GM23338 (cell line): ENCODE measurements at regions not wholly inside any gene's neighbourhood (a gene's known extent, or its start where the extent isn't known, plus 50 kb on each side); places are given as distances from the start of the nearest gene placed in this dataset.
A peak's percentile ranks its signal among the peaks of the same experiment; 100 is the strongest.

Experiments
- ATAC-seq: fragments of 200-7000 bp; cut with Tn5 transposase; 3 replicates; pipeline ENCODE4 v1.9.1; 2020
- DNase-seq: peaks from one replicate; pipeline ENCODE4 v3.0.0-alpha.2; 2015; ENCODE audit warnings: low spot score
- H2AFZ ChIP-seq: fragments of 200-600 bp; sonication (generic); 2 replicates; pipeline ENCODE4 v1.8.0; 2016; ENCODE audit warnings: antibody characterized with exemption, mild to moderate bottlenecking, moderate library complexity
- H3F3A ChIP-seq: fragments of 200-600 bp; sonication (generic); replicated peaks from 2 replicates; pipeline ENCODE4 v1.8.0; 2017; ENCODE audit warnings: antibody characterized with exemption, mixed run types, low read depth
- H3K27ac ChIP-seq: fragments of 200-600 bp; sonication (generic); 2 replicates; pipeline ENCODE4 v1.6.1; 2016; ENCODE audit warnings: low read depth
- H3K27me3 ChIP-seq: fragments of 200-600 bp; sonication (generic); 2 replicates; pipeline ENCODE4 v1.8.0; 2016; ENCODE audit warnings: mild to moderate bottlenecking, mixed run types, moderate library complexity; ENCODE audit not compliant: insufficient read depth
- H3K36me3 ChIP-seq: fragments of 200-600 bp; sonication (generic); 2 replicates; pipeline ENCODE4 v1.8.0; 2016; ENCODE audit warnings: mild to moderate bottlenecking; ENCODE audit not compliant: insufficient read depth
- H3K4me1 ChIP-seq: fragments of 200-600 bp; sonication (generic); 2 replicates; pipeline ENCODE4 v1.8.0; 2016; ENCODE audit warnings: mild to moderate bottlenecking, moderate library complexity; ENCODE audit not compliant: insufficient read depth
- H3K4me2 ChIP-seq: fragments of 200-600 bp; sonication (generic); 2 replicates; pipeline ENCODE4 v1.7.1; 2017; ENCODE audit warnings: mixed run types
- H3K4me3 ChIP-seq: fragments of 200-600 bp; sonication (generic); 2 replicates; pipeline ENCODE4 v1.6.1; 2016; ENCODE audit warnings: mixed run types
- H3K79me2 ChIP-seq: fragments of 200-600 bp; sonication (generic); replicated peaks from 2 replicates; pipeline ENCODE4 v1.8.0; 2017; ENCODE audit warnings: mild to moderate bottlenecking; ENCODE audit not compliant: insufficient read depth
- H3K9me2 ChIP-seq: fragments of 200-600 bp; sonication (generic); 2 replicates; pipeline ENCODE4 v1.8.0; 2017; ENCODE audit not compliant: insufficient read depth
- H4K20me1 ChIP-seq: fragments of 200-600 bp; sonication (generic); replicated peaks from 2 replicates; pipeline ENCODE4 v1.8.0; 2017; ENCODE audit warnings: mild to moderate bottlenecking; ENCODE audit not compliant: insufficient read depth
- H3K27ac Mint-ChIP-seq: 2 replicates; pipeline ENCODE4 v1.8.0; 2020; ENCODE audit warnings: inconsistent platforms, mild to moderate bottlenecking, moderate library complexity, mixed read lengths
- H3K27me3 Mint-ChIP-seq: 3 replicates; pipeline ENCODE4 v1.8.0; 2022; ENCODE audit warnings: low read depth, mild to moderate bottlenecking, moderate library complexity, mixed read lengths, inconsistent platforms; ENCODE audit not compliant: insufficient read depth, poor library complexity
- H3K36me3 Mint-ChIP-seq: 3 replicates; pipeline ENCODE4 v1.8.0; 2021; ENCODE audit warnings: low read depth, mild to moderate bottlenecking, inconsistent platforms, moderate library complexity, mixed read lengths
- H3K4me1 Mint-ChIP-seq: 3 replicates; pipeline ENCODE4 v1.8.0; 2020; ENCODE audit warnings: mild to moderate bottlenecking, inconsistent platforms, mixed read lengths
- H3K4me3 Mint-ChIP-seq: 3 replicates; pipeline ENCODE4 v1.8.0; 2021; ENCODE audit warnings: moderate library complexity, mild to moderate bottlenecking, inconsistent platforms, mixed read lengths
- H3K9me3 Mint-ChIP-seq: 3 replicates; pipeline ENCODE4 v1.8.0; 2020; ENCODE audit warnings: moderate library complexity, mild to moderate bottlenecking, inconsistent platforms, mixed read lengths
- CREB1 ChIP-seq: fragments of 250-450 bp; sonication (Bioruptor Pico); IDR thresholded peaks from 2 replicates; pipeline ENCODE4 v1.5.0; 2020; ENCODE audit warnings: low read depth, mild to moderate bottlenecking, moderate library complexity
- EZH2 ChIP-seq: fragments of 200-600 bp; sonication (generic); IDR thresholded peaks from one replicate; pipeline ENCODE4 v1.8.0; 2017; ENCODE audit warnings: antibody characterized with exemption, mild to moderate bottlenecking, low read depth; ENCODE audit not compliant: unreplicated experiment
- EZH2phosphoT487 ChIP-seq: fragments of 200-600 bp; sonication (generic); IDR thresholded peaks from one replicate; pipeline ENCODE4 v1.8.1; 2018; ENCODE audit warnings: antibody characterized with exemption; ENCODE audit not compliant: unreplicated experiment
- JUNB ChIP-seq: IDR thresholded peaks from one replicate; pipeline ENCODE4 v1.6.1; 2016; ENCODE audit warnings: antibody characterized with exemption; ENCODE audit not compliant: unreplicated experiment
- STAT1 ChIP-seq: IDR thresholded peaks from one replicate; pipeline ENCODE4 v1.6.1; 2016; ENCODE audit warnings: antibody characterized with exemption; ENCODE audit not compliant: unreplicated experiment
- TF ChIP-seq, protein P1 (sequence below): fragments of 250-450 bp; sonication (Bioruptor Pico); IDR thresholded peaks from 2 replicates; pipeline ENCODE4 v1.5.0; 2020; ENCODE audit warnings: mild to moderate bottlenecking, moderate library complexity
- TF ChIP-seq, protein P2 (sequence below): IDR thresholded peaks from one replicate; pipeline ENCODE4 v1.6.1; 2018; ENCODE audit warnings: antibody characterized with exemption; ENCODE audit not compliant: unreplicated experiment
- TF ChIP-seq, protein P3 (sequence below): IDR thresholded peaks from 2 replicates; pipeline ENCODE4 v1.6.1; 2016; ENCODE audit warnings: antibody characterized with exemption

DNA sequence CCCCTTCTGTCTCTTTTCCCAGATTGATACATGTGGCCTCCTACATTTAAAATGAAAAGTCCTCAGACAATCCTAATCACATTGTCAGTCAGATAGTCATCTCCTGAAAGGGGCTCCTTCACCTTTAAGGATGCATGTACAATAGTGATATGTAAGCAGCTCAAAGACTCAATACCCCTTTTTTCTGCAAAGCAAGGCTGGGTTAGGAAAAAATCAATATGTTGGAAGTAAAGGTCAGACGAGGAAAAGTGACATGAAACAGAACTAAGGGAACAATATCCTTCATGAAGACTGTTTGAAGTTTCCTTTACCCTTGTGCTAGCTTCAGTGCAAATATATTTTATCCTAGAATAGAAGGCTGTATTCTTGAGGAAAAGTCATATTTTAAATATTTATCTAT, 539.3 kb downstream of the NR2F2 start:
- Histone ChIP-seq H3K27ac (no peak overlapping the region), H3F3A (no peaks in the 10 kb centered on the region), H4K20me1 (no peaks in the 10 kb centered on the region), H2AFZ (no peak overlapping the region), H3K27me3 (no peaks in the 10 kb centered on the region), H3K9me2 (peaks cover 2% of the 10 kb centered on the region; the same call in 1 of the 2 replicates), H3K4me1 (peaks cover 21% of the 10 kb centered on the region), H3K4me2 (peak overlapping the region; percentile 56; the same call in 1 of the 2 replicates), H3K36me3 (no peaks in the 10 kb centered on the region), H3K79me2 (no peaks in the 10 kb centered on the region), H3K4me3 (no peak overlapping the region)
- Mint-ChIP-seq H3K4me1 (peaks cover 22% of the 10 kb centered on the region), H3K36me3 (peaks cover 11% of the 10 kb centered on the region; the same call in 1 of the 3 replicates), H3K9me3 (peaks cover 8% of the 10 kb centered on the region; the same call in 2 of the 3 replicates), H3K27me3 (peaks cover 7% of the 10 kb centered on the region), H3K4me3 (no peak overlapping the region), H3K27ac (no peak overlapping the region)
- no peak for DNase-seq
- TF ChIP-seq EZH2phosphoT487 (no peak), CREB1 (no peak), STAT1 (no peak), JUNB (no peak), EZH2 (no peak)
- TF ChIP-seq, protein P1, sequence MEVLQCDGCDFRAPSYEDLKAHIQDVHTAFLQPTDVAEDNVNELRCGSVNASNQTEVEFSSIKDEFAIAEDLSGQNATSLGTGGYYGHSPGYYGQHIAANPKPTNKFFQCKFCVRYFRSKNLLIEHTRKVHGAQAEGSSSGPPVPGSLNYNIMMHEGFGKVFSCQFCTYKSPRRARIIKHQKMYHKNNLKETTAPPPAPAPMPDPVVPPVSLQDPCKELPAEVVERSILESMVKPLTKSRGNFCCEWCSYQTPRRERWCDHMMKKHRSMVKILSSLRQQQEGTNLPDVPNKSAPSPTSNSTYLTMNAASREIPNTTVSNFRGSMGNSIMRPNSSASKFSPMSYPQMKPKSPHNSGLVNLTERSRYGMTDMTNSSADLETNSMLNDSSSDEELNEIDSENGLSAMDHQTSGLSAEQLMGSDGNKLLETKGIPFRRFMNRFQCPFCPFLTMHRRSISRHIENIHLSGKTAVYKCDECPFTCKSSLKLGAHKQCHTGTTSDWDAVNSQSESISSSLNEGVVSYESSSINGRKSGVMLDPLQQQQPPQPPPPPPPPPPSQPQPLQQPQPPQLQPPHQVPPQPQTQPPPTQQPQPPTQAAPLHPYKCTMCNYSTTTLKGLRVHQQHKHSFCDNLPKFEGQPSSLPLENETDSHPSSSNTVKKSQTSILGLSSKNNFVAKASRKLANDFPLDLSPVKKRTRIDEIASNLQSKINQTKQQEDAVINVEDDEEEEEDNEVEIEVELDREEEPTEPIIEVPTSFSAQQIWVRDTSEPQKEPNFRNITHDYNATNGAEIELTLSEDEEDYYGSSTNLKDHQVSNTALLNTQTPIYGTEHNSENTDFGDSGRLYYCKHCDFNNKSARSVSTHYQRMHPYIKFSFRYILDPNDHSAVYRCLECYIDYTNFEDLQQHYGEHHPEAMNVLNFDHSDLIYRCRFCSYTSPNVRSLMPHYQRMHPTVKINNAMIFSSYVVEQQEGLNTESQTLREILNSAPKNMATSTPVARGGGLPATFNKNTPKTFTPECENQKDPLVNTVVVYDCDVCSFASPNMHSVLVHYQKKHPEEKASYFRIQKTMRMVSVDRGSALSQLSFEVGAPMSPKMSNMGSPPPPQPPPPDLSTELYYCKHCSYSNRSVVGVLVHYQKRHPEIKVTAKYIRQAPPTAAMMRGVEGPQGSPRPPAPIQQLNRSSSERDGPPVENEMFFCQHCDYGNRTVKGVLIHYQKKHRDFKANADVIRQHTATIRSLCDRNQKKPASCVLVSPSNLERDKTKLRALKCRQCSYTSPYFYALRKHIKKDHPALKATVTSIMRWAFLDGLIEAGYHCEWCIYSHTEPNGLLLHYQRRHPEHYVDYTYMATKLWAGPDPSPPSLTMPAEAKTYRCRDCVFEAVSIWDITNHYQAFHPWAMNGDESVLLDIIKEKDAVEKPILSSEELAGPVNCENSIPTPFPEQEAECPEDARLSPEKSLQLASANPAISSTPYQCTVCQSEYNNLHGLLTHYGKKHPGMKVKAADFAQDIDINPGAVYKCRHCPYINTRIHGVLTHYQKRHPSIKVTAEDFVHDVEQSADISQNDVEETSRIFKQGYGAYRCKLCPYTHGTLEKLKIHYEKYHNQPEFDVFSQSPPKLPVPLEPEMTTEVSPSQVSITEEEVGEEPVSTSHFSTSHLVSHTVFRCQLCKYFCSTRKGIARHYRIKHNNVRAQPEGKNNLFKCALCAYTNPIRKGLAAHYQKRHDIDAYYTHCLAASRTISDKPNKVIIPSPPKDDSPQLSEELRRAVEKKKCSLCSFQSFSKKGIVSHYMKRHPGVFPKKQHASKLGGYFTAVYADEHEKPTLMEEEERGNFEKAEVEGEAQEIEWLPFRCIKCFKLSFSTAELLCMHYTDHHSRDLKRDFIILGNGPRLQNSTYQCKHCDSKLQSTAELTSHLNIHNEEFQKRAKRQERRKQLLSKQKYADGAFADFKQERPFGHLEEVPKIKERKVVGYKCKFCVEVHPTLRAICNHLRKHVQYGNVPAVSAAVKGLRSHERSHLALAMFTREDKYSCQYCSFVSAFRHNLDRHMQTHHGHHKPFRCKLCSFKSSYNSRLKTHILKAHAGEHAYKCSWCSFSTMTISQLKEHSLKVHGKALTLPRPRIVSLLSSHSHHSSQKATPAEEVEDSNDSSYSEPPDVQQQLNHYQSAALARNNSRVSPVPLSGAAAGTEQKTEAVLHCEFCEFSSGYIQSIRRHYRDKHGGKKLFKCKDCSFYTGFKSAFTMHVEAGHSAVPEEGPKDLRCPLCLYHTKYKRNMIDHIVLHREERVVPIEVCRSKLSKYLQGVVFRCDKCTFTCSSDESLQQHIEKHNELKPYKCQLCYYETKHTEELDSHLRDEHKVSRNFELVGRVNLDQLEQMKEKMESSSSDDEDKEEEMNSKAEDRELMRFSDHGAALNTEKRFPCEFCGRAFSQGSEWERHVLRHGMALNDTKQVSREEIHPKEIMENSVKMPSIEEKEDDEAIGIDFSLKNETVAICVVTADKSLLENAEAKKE: no peak
- TF ChIP-seq, protein P2, sequence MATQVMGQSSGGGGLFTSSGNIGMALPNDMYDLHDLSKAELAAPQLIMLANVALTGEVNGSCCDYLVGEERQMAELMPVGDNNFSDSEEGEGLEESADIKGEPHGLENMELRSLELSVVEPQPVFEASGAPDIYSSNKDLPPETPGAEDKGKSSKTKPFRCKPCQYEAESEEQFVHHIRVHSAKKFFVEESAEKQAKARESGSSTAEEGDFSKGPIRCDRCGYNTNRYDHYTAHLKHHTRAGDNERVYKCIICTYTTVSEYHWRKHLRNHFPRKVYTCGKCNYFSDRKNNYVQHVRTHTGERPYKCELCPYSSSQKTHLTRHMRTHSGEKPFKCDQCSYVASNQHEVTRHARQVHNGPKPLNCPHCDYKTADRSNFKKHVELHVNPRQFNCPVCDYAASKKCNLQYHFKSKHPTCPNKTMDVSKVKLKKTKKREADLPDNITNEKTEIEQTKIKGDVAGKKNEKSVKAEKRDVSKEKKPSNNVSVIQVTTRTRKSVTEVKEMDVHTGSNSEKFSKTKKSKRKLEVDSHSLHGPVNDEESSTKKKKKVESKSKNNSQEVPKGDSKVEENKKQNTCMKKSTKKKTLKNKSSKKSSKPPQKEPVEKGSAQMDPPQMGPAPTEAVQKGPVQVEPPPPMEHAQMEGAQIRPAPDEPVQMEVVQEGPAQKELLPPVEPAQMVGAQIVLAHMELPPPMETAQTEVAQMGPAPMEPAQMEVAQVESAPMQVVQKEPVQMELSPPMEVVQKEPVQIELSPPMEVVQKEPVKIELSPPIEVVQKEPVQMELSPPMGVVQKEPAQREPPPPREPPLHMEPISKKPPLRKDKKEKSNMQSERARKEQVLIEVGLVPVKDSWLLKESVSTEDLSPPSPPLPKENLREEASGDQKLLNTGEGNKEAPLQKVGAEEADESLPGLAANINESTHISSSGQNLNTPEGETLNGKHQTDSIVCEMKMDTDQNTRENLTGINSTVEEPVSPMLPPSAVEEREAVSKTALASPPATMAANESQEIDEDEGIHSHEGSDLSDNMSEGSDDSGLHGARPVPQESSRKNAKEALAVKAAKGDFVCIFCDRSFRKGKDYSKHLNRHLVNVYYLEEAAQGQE: no peak
- TF ChIP-seq, protein P3, sequence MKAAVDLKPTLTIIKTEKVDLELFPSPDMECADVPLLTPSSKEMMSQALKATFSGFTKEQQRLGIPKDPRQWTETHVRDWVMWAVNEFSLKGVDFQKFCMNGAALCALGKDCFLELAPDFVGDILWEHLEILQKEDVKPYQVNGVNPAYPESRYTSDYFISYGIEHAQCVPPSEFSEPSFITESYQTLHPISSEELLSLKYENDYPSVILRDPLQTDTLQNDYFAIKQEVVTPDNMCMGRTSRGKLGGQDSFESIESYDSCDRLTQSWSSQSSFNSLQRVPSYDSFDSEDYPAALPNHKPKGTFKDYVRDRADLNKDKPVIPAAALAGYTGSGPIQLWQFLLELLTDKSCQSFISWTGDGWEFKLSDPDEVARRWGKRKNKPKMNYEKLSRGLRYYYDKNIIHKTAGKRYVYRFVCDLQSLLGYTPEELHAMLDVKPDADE: no peak
- ATAC-seq: no peak
